ENCODE measurements at regions not wholly inside any gene's neighbourhood (a gene's known extent, or its start where the extent isn't known, plus 50 kb on each side); places are given as distances from the start of the nearest gene placed in this dataset.

DNA sequence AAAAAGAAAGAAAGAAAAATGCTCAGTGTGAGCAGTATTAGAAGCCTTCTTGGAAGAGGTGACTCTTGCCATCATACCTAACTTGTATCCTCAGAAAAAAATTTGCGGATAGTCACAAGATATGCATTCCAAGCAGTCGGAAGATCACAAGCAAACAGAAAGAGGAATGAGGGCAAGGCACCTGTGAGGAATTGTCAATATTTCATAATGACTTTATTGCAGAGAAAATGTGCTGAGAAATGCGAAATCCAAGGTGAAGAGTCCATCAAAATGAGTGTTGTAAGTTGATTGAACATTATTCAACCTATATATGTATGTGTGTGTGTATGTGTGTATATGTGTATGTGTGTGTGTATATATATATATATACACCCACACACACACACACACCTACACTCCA is 1624.7 kb upstream of the LRRTM3 start:
- H3K4me1 Mint-ChIP-seq (ENCODE audit: insufficient read depth, unreplicated experiment), result peaks cover 6% of the 10 kb centered on the region
- H3K27me3 Mint-ChIP-seq (ENCODE audit: insufficient read depth, unreplicated experiment), result no peaks in the 10 kb centered on the region
- POLR2A ChIA-PET, result no interaction called here
- intact Hi-C loops (cut with micrococcal nuclease), result no loop called here
- H3K27ac Mint-ChIP-seq (ENCODE audit: low read depth, unreplicated experiment), result no peak overlapping the region
- H3K4me3 Mint-ChIP-seq (ENCODE audit: unreplicated experiment), result no peak overlapping the region
- no TSS peak for BruUV-seq (replicated peaks)
- H3K9me3 Mint-ChIP-seq (ENCODE audit: unreplicated experiment), result no peaks in the 10 kb centered on the region
- CTCF ChIA-PET, result no interaction called here
- no peaks in the 10 kb centered on the region for H3K36me3 Mint-ChIP-seq (ENCODE audit: insufficient read depth, unreplicated experiment)
- no peak for DNase-seq (ENCODE audit: unreplicated experiment)
- TF ChIP-seq, protein P1, sequence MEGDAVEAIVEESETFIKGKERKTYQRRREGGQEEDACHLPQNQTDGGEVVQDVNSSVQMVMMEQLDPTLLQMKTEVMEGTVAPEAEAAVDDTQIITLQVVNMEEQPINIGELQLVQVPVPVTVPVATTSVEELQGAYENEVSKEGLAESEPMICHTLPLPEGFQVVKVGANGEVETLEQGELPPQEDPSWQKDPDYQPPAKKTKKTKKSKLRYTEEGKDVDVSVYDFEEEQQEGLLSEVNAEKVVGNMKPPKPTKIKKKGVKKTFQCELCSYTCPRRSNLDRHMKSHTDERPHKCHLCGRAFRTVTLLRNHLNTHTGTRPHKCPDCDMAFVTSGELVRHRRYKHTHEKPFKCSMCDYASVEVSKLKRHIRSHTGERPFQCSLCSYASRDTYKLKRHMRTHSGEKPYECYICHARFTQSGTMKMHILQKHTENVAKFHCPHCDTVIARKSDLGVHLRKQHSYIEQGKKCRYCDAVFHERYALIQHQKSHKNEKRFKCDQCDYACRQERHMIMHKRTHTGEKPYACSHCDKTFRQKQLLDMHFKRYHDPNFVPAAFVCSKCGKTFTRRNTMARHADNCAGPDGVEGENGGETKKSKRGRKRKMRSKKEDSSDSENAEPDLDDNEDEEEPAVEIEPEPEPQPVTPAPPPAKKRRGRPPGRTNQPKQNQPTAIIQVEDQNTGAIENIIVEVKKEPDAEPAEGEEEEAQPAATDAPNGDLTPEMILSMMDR (IDR thresholded peaks at IDR 0.05; ENCODE audit: unreplicated experiment), result no peak

DNA sequence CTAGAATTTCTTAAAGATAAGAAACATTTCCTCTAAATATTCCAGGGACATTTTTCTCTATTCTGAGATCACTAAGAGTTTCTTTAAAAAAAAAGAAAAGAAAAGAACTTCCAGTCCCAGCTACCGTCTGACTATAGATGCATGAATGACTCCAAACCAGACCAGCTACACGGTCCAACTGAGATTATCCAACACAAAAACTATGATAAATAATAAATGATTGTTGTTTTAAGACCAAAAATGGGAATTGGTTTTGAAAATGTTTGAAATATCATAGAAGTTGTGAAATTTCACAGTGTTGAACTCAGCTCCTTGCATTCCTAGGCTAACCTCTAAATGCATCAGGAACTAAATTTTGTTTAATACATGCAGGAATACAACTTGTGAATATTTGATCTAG is 1619.6 kb upstream of the LRRTM3 start:
- Mint-ChIP-seq H3K36me3 (ENCODE audit: insufficient read depth, unreplicated experiment) (no peaks in the 10 kb centered on the region), H3K27ac (ENCODE audit: low read depth, unreplicated experiment) (no peak overlapping the region), H3K4me3 (ENCODE audit: unreplicated experiment) (no peak overlapping the region), H3K27me3 (ENCODE audit: insufficient read depth, unreplicated experiment) (no peaks in the 10 kb centered on the region), H3K4me1 (ENCODE audit: insufficient read depth, unreplicated experiment) (no peaks in the 10 kb centered on the region), H3K9me3 (ENCODE audit: unreplicated experiment) (no peaks in the 10 kb centered on the region)
- POLR2A ChIA-PET, result no interaction called here
- DNase-seq (ENCODE audit: unreplicated experiment), result no peak
- CTCF ChIA-PET, result interaction anchor here (0.6 to 0.7 kb wide), 2 partner anchors 131 to 259 kb away, joined by 3 to 5 read pairs; no protein-coding TSS in a partner anchor
- no TSS peak for BruUV-seq (replicated peaks)
- TF ChIP-seq, protein P1 (IDR thresholded peaks at IDR 0.05; ENCODE audit: unreplicated experiment), result no peak
- intact Hi-C loops (cut with micrococcal nuclease), result no loop called here

DNA sequence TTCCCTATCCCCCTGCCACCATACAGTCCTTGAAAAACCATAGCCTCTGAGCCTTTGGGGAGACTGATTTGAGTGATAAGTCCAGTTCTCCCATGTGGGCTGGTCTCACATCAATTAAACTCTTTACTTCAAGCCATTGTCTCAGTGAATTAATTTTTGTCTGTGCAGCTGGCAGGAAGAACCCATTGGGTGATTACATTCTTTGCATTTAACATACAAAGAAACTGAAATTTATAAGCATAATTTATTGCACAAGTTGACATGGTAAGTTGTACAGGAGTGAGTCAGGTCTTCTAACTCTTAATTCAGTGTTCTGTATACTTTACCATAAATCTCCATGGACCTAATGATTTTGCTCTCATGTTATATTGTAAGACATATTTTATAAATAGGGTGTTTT is 1613.0 kb upstream of the LRRTM3 start:
- TF ChIP-seq, protein P1 (IDR thresholded peaks at IDR 0.05; ENCODE audit: unreplicated experiment), result no peak
- CTCF ChIA-PET, result no interaction called here
- no peak overlapping the region for H3K27ac Mint-ChIP-seq (ENCODE audit: low read depth, unreplicated experiment)
- no peaks in the 10 kb centered on the region for H3K4me1 Mint-ChIP-seq (ENCODE audit: insufficient read depth, unreplicated experiment)
- no peaks in the 10 kb centered on the region for H3K27me3 Mint-ChIP-seq (ENCODE audit: insufficient read depth, unreplicated experiment)
- no peaks in the 10 kb centered on the region for H3K9me3 Mint-ChIP-seq (ENCODE audit: unreplicated experiment)
- BruUV-seq (replicated peaks), result no TSS peak
- no peak for DNase-seq (ENCODE audit: unreplicated experiment)
- H3K4me3 Mint-ChIP-seq (ENCODE audit: unreplicated experiment), result no peak overlapping the region
- intact Hi-C loops (cut with micrococcal nuclease), result no loop called here
- POLR2A ChIA-PET, result no interaction called here
- H3K36me3 Mint-ChIP-seq (ENCODE audit: insufficient read depth, unreplicated experiment), result peaks cover 6% of the 10 kb centered on the region

DNA sequence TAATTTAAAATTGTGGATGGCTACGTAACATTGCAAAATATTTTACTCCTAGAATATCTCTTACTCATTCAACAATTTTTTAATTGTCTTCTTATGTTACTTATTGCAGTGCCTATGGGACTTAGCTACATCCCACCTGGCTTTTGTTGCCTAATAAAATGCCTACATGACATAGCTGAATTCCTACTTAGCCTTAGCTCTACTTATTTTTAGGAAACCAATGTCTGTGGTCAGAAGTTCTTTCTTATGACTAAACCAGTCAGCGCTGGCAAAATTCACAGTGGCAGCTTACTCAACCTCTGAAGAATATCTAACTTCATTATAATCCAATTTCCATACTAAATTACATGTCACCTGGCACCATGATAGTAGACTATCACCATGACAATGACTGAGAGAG is 1612.4 kb upstream of the LRRTM3 start:
- no peak overlapping the region for H3K4me3 Mint-ChIP-seq (ENCODE audit: unreplicated experiment)

More for the DNA sequence above, 1612.4 kb upstream of the LRRTM3 start:
- H3K36me3 Mint-ChIP-seq (ENCODE audit: insufficient read depth, unreplicated experiment), result peaks cover 6% of the 10 kb centered on the region
- TF ChIP-seq, protein P1 (IDR thresholded peaks at IDR 0.05; ENCODE audit: unreplicated experiment), result no peak
- H3K4me1 Mint-ChIP-seq (ENCODE audit: insufficient read depth, unreplicated experiment), result no peaks in the 10 kb centered on the region
- ChIA-PET CTCF (no interaction called here), POLR2A (no interaction called here)
- intact Hi-C loops (cut with micrococcal nuclease), result no loop called here
- DNase-seq (ENCODE audit: unreplicated experiment), result peak; percentile 39
- no peaks in the 10 kb centered on the region for H3K9me3 Mint-ChIP-seq (ENCODE audit: unreplicated experiment)
- H3K27ac Mint-ChIP-seq (ENCODE audit: low read depth, unreplicated experiment), result no peak overlapping the region
- no TSS peak for BruUV-seq (replicated peaks)
- H3K27me3 Mint-ChIP-seq (ENCODE audit: insufficient read depth, unreplicated experiment), result no peaks in the 10 kb centered on the region

Measured in MCF 10A (cell line).